ENCODE measurements at regions not wholly inside any gene's neighbourhood (a gene's known extent, or its start where the extent isn't known, plus 50 kb on each side); places are given as distances from the start of the nearest gene placed in this dataset.
A peak's percentile ranks its signal among the peaks of the same experiment; 100 is the strongest.

DNA sequence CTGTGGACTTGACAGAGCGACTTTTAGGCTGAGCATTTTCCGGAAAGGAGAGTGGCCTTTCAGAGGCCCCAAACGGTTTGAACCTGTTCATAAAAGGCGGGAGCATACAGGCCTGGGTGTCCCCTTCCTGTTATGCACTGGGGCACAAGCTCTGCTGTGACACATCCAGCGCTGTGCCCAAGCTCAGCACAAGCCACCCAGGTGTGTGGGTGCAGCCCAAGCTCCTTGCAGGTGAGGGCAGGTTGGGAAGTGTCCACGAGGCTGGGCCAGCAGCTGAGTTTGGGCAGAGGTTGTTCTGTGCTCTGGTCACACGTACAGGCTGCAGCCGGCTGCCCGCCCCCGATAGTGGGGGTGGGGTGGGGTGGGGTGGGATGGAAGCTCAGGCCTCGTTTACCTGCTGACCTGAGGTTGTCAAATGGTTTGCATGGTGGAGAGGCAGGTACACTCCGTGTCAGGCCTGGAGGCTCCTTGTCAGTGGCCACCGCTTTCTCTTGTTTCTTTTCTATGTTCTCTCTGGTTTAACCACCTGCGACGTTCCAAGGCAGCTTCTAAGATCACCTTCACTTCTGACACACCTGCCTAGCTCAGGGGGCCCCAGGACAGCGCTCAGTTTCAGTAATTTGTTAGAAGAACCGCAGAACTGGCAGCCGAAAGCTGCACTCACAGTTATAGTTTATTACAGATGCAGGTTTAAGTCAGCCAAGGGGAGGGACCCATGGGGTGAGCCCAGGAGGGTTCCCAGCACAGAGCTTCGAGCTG, 194.7 kb upstream of the CIBAR2 start:
- intact Hi-C loops (cut with DNase I), result no loop called here
- no peak for ATAC-seq (ENCODE audit: poor library complexity)

DNA sequence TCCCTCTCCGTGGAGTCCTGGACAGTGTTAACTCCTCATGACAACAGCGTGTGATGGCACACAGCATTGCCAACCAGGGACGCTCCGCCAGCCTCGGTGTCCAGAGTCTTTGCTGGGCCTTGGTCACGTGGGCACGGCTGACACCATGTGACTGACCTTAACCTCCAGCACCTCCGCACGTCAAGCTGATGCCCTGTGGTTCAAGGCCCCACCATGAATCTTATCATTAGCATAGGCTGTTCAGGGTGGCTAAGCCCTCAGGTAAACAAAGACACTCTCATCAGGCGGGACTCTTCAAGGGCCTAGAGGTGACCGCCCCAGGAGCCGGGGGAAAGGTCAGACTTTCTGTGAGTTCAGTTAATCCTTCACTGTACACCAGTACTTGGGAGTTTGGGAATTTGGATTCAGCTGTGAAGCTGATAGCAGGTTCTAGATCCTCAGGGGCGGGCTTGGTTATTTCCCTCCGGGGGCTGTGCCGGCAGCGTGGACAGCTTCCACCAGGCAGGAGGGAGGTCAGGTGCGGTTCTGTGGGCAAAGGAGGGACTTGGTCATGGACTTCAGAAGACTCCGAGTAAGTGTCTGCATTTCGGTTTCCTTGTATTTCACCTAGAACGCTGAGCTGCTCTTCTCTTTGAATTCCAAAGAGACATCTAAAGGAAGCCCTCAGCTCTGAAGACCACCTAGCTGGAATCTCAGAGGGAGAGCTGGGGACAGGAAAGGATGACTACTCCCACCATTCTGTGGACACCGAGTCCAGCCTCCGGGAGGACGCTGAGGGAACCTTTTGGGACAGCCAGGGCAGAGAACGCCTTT, 195.5 kb upstream of the CIBAR2 start:
- DNase-seq (peak; percentile 61), ATAC-seq (ENCODE audit: poor library complexity) (peak; percentile 59)
- intact Hi-C loops (cut with DNase I), result no loop called here

More for the DNA sequence above, 194.7 kb upstream of the CIBAR2 start:
- DNase-seq, result no peak

DNA sequence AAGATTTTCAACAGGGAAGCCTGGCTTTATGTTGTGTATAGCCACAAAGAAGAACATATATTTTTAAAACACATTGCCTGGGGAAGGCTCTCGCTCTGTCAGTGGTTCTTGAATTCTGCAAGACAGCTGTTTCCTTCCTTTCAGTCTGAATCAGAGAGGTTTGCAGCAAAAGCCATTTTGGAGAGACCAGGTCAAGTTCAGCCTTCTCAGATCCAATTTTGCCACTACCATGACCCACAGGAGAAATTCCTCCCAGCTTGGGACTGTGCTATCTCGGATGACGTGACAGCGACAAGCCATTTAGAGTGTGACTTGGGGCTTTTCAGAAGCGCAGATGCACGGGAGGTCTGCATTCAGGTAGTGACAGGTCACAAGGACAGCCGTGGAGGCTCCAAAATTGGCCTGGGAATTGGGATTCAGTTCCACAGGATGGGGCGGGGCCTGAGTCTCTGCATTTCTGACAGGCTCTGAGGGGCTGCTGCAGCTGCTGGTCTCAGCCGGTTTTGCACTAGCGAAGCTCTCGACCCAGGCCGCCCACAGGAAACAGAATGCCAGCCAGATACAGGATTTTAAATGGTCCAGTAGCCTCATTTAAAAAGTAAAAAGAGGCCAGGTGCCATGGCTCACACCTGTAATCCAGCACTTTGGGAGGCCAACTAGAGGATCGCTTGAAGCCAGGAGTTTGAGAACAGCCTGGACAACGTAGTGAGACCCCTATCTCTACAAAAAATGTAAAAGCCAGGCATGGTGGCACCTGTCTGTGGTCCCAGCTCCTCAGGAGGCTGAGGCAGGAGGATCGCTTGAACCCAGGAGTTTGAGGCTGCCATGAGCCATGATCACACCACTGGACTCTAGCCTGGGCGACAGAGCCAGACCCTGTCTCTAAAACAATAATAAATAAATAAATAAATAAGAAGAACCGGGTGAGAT, 196.6 kb upstream of the CIBAR2 start:
- intact Hi-C loops (cut with DNase I), result no loop called here
- ATAC-seq (ENCODE audit: poor library complexity) (no peak), DNase-seq (peak; percentile 26)

DNA sequence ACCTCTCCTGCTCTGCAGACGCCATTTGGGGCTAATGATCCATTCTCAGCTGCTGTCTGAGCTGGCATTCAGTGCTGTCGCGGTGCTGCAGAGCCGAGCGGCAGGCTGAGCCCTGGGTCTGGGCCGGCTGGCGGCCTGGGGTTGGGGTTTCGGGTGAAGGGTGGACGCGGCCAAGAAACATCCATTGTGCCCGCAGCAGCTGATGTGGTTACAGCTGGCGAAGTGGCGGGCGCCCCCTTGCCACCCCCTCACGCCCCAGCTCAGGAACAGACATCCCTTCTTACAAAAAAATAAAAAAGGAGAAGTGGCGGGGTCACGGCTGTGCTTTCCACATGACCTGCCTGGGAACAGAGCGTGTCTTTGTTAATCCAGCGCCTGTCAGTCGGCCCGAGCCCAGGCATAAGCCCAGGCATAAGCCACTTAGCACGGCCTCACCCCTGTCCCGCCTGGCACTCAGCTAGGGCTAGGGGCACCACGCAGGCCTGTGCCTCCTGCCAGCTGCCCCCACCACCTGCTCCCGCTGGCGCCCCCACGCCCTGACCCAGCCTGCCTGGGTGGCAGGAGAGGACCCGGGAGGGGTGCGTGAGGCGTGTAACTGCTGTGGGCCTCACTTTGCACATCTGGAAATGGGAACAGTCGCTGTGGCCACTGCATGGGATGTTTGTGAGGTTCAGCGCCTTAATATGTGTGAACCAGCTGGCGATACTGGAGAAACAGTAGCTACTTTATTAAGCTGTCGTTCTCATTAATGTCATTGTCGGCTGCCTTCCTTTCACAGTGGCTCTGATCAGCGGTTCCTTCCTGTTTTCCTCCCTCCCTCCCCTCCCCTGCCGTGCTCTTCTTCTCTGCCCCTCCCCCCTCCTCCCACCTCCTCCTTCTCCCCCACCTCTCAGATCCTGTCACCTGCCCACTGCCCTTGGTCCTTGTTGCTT, 197.7 kb upstream of the CIBAR2 start:
- peak; percentile 69 for DNase-seq
- peak; percentile 67 for ATAC-seq (ENCODE audit: poor library complexity)
- intact Hi-C loops (cut with DNase I), result no loop called here

DNA sequence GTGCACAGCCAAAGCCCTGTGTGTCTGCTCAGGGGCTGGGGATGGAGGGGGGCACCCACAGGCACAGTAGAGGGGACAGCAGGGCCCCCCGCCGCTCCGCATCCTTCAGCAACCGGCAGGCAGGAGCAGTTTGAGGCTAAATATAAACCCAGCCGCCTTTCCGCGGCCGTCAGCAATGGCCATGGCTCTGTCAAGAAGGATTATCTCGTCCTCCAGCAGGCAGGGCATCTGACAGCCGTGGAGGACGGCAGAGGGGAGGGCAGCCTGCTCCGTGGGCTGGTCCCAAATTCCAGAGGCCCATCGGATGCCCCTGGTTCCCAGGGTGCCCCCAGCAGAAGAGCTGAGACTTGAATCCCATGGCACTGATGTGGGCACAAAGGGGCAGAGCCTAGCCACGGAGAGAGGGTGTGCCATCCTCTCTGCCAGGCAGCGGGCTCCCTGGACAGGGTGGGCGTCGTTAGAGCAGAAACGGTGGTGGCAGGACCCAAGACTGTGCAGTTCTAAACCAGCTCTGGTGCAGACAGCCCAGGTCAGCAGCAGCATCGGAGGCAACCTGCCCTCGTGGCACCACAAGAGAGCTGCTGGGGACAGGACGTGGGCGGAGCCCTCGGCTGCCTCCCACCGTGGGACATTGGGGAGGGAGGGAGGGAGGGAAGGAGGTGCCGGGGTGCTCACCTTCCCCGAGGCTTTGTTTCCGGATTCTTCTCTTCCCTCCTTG, 198.8 kb upstream of the CIBAR2 start:
- ATAC-seq (ENCODE audit: poor library complexity) (peak; percentile 65), DNase-seq (peak; percentile 59)
- intact Hi-C loops (cut with DNase I), result no loop called here

DNA sequence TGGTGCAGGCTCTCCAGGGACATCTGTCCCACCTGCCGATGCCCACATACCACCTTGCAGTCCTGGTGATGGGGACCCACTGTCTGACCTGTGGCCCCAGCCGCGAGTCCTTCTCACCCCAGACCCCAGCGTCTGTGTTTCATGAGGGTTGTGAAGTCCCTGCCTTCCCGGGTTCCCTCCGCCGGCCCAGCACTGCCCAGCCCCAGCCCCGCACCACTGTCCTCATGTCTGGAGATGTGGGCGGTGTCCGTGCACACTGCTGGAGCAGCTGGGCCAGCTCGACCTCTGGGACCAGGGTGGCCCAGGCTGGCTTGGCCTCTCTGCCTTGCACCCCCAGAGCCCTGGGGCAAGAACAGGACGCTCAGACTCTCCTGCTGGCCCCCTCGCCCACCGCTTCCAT, 199.5 kb upstream of the CIBAR2 start:
- intact Hi-C loops (cut with DNase I), result no loop called here
- DNase-seq, result no peak
- ATAC-seq (ENCODE audit: poor library complexity), result no peak

DNA sequence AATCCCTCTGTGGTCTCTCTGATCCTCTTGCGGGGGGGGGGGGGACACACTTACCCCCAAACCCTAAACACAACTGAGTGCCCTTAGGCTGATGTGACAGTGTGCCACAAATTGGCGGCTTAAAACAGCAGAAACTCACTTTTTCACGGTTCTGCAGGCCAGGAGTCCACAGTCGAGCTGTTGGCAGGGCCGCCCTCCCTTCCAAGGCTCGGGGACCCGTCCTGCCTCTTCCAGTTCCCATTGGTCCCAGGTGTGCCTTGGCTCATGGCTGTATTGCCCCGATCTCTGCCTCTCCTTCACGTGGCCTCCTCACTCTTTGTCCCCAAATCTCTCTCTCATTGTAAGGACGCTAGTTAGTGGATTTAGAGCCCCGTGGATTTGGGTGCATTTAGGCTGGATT, 199.9 kb upstream of the CIBAR2 start:
- intact Hi-C loops (cut with DNase I), result no loop called here

DNA sequence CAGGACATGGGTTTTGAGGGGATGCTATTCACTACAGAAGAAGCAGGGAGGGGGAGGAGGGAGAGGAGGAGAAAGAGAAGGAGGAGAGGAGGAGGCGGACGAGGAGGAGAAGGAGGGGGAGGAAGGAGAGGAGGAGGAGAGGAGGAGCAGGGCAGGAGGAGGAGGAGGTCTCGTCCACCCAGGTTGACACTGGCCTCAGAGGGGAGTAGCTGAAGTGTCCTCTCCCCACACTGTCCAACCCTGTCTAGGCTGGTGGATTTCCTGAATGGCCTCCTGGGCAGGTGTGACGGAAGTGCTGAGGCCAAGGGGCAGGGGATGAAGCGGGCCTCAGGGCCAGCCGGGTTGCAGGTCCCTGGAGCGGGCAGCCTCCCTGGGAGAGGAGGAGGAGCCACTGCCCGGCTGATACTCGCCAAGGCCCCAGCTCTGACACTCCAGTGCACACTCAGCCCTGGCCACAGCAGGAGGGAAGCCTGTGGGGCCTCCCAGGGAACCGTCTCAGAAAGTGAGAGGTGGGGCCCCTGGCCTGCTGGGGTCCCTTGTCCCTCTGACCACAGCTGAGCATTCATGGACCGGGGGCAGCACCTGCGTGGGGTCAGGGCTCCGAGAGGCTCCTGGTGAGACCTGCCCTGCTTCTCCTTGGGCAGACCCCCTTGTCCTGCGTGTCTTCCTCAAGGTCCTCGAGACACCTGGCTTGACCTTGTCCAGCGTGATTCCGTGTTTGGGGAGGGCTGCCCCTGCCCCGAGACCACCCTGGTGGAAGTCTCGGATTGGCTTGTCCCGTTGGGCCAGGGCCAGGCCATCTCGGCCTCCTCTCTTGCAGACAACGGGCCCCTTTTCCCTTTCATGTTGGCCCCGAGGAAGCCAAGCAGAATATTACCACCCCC, 200.6 kb upstream of the CIBAR2 start:
- DNase-seq, result peak; percentile 41
- ATAC-seq (ENCODE audit: poor library complexity), result no peak
- intact Hi-C loops (cut with DNase I), result no loop called here

More for the DNA sequence above, 199.9 kb upstream of the CIBAR2 start:
- DNase-seq (no peak), ATAC-seq (ENCODE audit: poor library complexity) (no peak)

DNA sequence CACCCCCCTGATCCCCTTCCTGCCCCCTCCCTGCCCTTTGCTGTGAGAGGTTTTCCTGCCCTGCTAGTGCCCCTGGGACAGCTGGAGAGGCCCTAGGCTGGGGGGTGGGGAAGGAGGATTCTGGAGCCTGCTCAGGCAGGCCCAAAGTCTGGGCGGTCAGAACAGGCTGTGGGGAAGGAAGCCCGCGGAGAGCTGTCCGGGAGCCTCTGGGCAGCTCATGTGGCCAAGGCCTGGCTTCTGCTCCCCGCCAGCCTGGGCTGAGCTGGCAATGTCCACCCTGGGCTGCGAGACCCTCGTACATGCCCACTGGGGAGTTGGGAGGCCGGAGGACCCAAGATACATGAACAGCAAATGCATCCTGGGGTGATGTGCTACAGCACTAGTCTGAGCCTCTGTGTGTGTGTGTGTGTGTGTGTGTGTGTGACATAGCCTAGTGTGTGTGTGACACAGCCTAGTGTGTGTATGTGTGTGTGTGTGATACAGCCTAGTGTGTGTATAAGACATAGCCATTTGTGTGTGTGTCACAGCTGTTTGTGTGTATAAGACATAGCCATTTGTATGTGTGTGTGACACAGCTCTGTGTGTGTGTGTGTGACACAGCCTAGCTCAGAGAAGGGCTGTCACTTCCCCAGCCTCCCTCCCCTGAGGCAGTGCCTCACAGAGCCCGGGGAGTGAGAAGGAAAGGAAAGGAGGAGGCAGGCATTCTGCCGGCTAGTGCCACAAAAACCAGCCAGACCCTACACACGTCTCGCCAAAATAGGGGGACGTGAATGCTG, 201.4 kb upstream of the CIBAR2 start:
- intact Hi-C loops (cut with DNase I), result no loop called here
- peak; percentile 47 for DNase-seq
- no peak for ATAC-seq (ENCODE audit: poor library complexity)

DNA sequence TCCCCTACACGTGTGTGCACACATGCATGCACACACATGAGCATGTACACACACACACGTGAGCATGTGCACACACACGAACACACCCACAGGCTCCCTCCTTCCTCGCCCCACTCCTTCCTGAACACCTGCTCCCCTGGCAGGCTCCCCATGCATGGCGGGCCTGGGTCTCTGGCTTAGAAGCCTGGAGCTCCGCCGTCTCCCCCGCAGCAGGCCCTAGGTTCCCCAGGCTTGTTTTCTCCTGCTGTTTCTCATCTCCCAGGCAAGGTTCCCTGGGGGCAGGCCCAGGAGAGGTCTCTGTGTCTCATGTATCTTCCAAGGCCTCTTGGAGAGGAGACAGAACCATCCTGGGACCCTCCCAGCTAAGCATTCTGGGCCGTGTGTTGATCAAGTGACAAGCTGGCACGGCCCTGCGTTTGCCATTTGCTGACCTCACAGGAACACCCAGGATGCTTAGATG, 202.3 kb upstream of the CIBAR2 start:
- intact Hi-C loops (cut with DNase I), result no loop called here
- ATAC-seq (ENCODE audit: poor library complexity) (no peak), DNase-seq (peak; percentile 30)

DNA sequence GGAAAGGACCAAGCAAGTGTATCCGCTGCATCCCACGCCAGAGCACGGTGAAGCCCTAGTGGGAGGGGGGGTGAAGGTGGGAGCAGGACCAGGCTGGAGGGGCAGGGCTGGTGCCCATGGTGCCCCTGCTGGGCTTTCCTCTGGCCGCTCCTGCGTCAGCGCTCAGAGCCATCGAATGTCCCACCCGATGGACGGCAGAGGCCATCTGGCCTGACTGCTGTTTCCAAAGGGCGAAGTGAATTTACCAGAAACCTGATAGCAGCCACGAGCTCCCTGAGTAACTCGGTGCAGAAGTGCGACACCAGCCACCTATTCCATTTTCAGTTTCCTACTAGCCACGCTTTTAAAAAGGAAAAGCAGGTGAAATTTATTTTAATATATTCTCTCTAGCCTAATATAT, 203.6 kb upstream of the CIBAR2 start:
- DNase-seq (no peak), ATAC-seq (ENCODE audit: poor library complexity) (no peak)
- intact Hi-C loops (cut with DNase I), result no loop called here

DNA sequence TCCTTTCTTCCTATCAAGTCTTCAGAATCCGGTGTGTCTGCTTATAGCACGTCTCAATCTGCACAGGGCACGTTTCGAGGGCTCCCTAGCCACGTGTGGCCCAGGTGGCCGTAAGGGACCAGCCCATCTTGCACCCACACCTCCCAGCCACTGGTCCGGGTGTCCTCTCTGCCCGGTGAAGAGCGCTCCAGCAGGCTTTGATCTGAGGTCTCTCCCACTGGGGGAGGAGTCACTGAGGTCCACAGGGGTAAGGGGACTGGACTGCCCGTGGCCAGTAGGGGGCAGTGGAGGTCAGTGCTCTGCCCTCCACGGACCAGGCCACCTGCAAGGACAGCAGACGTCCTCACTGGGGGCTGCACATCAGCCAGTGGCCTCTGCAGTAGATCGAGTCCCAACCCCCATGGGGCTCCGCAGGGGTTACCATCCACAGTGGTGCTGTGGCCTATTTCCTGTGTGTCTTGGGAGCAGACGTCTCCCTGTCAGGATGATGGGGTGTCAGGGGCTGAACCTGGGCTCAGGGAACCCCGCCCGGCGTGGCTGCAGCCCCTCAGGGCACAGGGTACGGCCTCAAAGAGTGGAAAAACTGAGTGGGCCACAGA, 204.1 kb upstream of the CIBAR2 start:
- intact Hi-C loops (cut with DNase I), result no loop called here
- ATAC-seq (ENCODE audit: poor library complexity) (peak; percentile 76), DNase-seq (peak; percentile 71)

DNA sequence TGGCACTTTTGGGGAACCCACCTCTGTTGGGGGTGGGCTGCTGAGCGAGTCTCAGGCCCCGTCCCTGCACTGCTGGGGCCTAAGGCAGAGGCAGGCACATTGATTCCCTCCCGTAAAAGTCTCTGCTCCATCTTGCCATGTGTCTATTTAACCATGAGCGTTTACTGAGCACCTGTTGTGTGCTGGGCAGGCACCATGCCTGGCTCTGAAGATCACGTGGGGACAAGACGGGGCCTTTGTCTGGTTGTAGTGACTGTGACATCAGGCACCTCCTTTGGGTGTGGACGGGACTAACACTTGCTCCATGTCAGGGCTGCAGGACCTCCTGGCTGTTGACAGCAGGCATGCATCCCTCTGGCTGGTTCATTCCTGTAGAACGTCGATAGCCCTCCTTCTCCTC, 204.7 kb upstream of the CIBAR2 start:
- ATAC-seq (ENCODE audit: poor library complexity) (no peak), DNase-seq (peak; percentile 30)
- intact Hi-C loops (cut with DNase I), result no loop called here

DNA sequence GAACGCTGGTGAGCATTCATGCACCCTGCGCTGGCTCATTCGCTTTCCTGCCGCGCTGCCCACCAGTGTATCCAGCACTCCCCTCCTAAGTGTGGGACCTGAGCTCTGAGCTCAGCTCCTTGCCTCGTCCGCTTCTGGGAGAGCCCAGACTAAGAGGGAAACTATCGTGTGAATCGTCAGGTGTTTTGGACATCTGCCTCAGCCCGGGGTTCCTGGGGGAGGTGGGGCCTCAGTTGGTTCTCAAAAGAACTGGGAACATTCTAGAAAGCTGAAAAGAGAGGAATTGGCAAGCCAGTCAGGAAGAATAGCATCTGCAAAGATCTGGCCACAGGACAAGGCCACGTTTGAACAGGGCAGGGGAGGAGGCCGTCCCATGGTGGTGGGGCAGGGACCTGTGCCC, 205.4 kb upstream of the CIBAR2 start:
- ATAC-seq (ENCODE audit: poor library complexity) (no peak), DNase-seq (peak; percentile 27)
- intact Hi-C loops (cut with DNase I), result no loop called here

DNA sequence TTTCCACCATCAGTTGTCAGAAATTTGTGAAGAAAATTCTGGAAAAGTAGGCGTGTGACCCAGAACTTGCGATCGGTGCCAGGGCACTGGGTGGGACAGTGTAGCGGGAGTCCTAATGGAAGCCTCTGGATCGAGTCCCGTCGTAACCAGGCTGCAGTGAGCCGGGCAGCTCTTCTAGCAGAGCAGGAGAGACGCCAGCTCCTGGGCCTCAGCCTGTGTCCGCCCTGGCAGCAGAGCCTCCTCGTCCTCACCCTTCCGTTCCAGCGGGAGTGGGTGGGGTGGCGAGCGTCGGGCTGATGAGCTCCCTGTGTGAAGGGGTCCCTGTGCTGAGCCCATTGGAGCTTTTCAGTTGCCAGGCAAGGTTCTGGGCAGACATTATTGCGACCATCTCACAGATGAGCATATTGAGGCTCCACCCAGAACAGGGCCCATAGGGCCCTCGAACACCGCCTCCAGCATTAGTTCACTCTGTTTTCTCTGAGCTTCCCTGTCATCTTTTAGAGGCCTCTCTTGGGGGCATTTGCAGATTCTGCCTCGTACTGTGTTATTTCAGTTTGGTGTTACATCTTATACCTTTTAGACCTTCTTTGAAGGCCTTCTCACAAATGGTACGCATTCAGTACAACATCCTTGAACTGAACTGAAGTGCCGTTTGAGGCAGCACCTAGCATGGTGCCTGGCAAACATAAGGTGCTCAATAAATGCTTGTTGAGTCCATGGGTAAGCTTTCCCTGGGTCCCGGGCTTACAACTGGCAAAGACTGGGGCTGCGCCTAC, 207.1 kb upstream of the CIBAR2 start:
- intact Hi-C loops (cut with DNase I), result no loop called here
- no peak for DNase-seq
- no peak for ATAC-seq (ENCODE audit: poor library complexity)
